ENCODE measurements at regions not wholly inside any gene's neighbourhood (a gene's known extent, or its start where the extent isn't known, plus 50 kb on each side); places are given as distances from the start of the nearest gene placed in this dataset.

DNA sequence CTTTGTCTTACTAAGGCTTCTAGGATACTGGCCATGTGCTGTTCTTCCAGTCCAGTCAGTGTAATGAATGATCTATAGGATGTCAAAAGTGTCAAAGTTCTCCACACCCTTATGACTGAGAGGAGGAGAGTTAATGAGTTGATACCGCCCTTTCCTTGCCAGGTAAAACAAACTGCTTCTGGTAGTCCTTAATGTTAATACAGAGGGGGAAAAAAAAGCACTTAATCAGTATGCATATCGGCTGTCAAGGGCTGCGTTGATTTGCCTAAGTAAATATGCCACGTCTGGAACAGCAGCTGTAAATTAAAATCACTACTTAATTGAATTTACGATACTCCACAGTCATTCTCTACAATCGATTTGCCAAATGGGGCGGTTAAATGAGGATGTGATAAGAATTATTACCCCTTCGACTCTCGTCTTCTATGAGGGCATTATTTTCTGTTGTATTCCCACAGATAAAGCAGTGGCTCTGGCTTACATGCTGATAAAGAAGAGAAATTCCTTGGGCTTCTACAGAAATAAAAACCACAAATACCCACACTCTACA lies 416.0 kb downstream of the KCNH5 start:
- POLR2A ChIA-PET, result no interaction called here
- Mint-ChIP-seq H3K27me3 (no peaks in the 10 kb centered on the region), H3K4me1 (no peaks in the 10 kb centered on the region), H3K27ac (no peak overlapping the region), H3K4me3 (no peak overlapping the region), H3K9me3 (ENCODE audit: insufficient read depth) (peaks cover 4% of the 10 kb centered on the region)
- Histone ChIP-seq H3K9me3 (ENCODE audit: control extremely low read depth in 1 of 3, control insufficient read depth in 2 of 3, insufficient read depth in 1 of 3, low read length in 2 of 3) (no peaks in the 10 kb centered on the region), H3K27me3 (replicated peaks in 1 of 4; ENCODE audit: control extremely low read depth in 1 of 4, control insufficient read depth in 3 of 4, insufficient read depth in 4 of 4, low read length in 3 of 4) (no peaks in the 10 kb centered on the region), H3K79me2 (ENCODE audit: control insufficient read depth, insufficient read depth, low read length) (no peaks in the 10 kb centered on the region), H3K4me2 (replicated peaks; ENCODE audit: low read depth, low read length, poor library complexity, severe bottlenecking) (no peak overlapping the region), H4K20me1 (ENCODE audit: control insufficient read depth, insufficient read depth, low read length, poor library complexity, severe bottlenecking) (no peaks in the 10 kb centered on the region), H3K4me3 (ENCODE audit: control extremely low read depth in 1 of 5, extremely low read depth in 1 of 5, insufficient read depth in 1 of 5, low read depth in 2 of 5, low read length in 4 of 5) (no peak overlapping the region), H3K27ac (ENCODE audit: low read length in 2 of 2) (no peak overlapping the region), H3K4me1 (ENCODE audit: control insufficient read depth in 2 of 2, insufficient read depth in 2 of 2, low read length in 2 of 2) (no peaks in the 10 kb centered on the region), H3K9ac (ENCODE audit: low read length) (no peak overlapping the region), H3K36me3 (replicated peaks in 1 of 2; ENCODE audit: control extremely low read depth in 1 of 2, control insufficient read depth in 1 of 2, extremely low read depth in 1 of 2, insufficient read depth in 2 of 2, low read length in 1 of 2) (no peaks in the 10 kb centered on the region), H2AFZ (ENCODE audit: insufficient read depth, low read depth, low read length, poor library complexity, severe bottlenecking) (no peak overlapping the region)
- no peak for DNase-seq
- TF ChIP-seq, protein P1, sequence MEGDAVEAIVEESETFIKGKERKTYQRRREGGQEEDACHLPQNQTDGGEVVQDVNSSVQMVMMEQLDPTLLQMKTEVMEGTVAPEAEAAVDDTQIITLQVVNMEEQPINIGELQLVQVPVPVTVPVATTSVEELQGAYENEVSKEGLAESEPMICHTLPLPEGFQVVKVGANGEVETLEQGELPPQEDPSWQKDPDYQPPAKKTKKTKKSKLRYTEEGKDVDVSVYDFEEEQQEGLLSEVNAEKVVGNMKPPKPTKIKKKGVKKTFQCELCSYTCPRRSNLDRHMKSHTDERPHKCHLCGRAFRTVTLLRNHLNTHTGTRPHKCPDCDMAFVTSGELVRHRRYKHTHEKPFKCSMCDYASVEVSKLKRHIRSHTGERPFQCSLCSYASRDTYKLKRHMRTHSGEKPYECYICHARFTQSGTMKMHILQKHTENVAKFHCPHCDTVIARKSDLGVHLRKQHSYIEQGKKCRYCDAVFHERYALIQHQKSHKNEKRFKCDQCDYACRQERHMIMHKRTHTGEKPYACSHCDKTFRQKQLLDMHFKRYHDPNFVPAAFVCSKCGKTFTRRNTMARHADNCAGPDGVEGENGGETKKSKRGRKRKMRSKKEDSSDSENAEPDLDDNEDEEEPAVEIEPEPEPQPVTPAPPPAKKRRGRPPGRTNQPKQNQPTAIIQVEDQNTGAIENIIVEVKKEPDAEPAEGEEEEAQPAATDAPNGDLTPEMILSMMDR (IDR thresholded peaks at IDR 0.05), result no peak
- no peak for TF ChIP-seq EZH2 (IDR thresholded peaks at IDR 0.05; ENCODE audit: borderline replicate concordance, insufficient read depth, low read depth, low read length, poor library complexity, severe bottlenecking)
- no peak for ATAC-seq (ENCODE audit: low read depth)
- intact Hi-C loops (cut with micrococcal nuclease), result no loop called here
- no CpG with 5 or more reads among the region's 9 CpGs for WGBS (ENCODE audit: insufficient coverage)
- CTCF ChIA-PET, result no interaction called here

DNA sequence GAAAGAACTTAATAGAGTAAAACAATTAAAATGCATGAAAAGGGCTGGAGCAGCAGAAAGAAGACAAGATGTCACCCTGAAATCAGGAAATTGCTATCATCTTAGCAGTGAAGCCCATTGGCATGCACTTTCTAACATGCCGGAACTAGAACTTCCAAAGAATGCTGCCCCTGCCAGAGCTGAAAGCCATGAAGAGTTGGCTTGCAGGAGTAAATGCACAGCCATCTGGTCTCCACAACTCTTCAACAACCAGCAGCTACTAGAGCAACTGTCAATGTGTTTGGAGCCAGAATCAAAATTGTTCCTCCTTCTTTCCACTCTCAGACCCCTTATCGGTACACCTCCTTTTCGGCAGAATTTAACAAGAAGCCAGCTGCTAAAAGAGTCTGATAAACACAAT lies 414.1 kb downstream of the KCNH5 start:
- no peaks in the 10 kb centered on the region for H3K4me1 ChIP-seq (ENCODE audit: control insufficient read depth in 2 of 2, insufficient read depth in 2 of 2, low read length in 2 of 2)
- H3K27me3 ChIP-seq (replicated peaks in 1 of 4; ENCODE audit: control extremely low read depth in 1 of 4, control insufficient read depth in 3 of 4, insufficient read depth in 4 of 4, low read length in 3 of 4), result no peaks in the 10 kb centered on the region
- H3K4me3 ChIP-seq (ENCODE audit: control extremely low read depth in 1 of 5, extremely low read depth in 1 of 5, insufficient read depth in 1 of 5, low read depth in 2 of 5, low read length in 4 of 5), result no peak overlapping the region
- no peak overlapping the region for H3K4me3 Mint-ChIP-seq
- H3K9me3 Mint-ChIP-seq (ENCODE audit: insufficient read depth), result peaks cover 4% of the 10 kb centered on the region
- no peaks in the 10 kb centered on the region for H3K79me2 ChIP-seq (ENCODE audit: control insufficient read depth, insufficient read depth, low read length)
- H2AFZ ChIP-seq (ENCODE audit: insufficient read depth, low read depth, low read length, poor library complexity, severe bottlenecking), result no peak overlapping the region
- H3K9ac ChIP-seq (ENCODE audit: low read length), result no peak overlapping the region
- H3K27ac Mint-ChIP-seq, result no peak overlapping the region
- no peaks in the 10 kb centered on the region for H4K20me1 ChIP-seq (ENCODE audit: control insufficient read depth, insufficient read depth, low read length, poor library complexity, severe bottlenecking)
- ATAC-seq (ENCODE audit: low read depth) (no peak), DNase-seq (no peak)
- no peak overlapping the region for H3K27ac ChIP-seq (ENCODE audit: low read length in 2 of 2)
- no peaks in the 10 kb centered on the region for H3K27me3 Mint-ChIP-seq
- WGBS (ENCODE audit: insufficient coverage), result 100% methylated on average over 1 of the region's 3 CpGs
- H3K36me3 ChIP-seq (replicated peaks in 1 of 2; ENCODE audit: control extremely low read depth in 1 of 2, control insufficient read depth in 1 of 2, extremely low read depth in 1 of 2, insufficient read depth in 2 of 2, low read length in 1 of 2), result no peaks in the 10 kb centered on the region
- H3K9me3 ChIP-seq (ENCODE audit: control extremely low read depth in 1 of 3, control insufficient read depth in 2 of 3, insufficient read depth in 1 of 3, low read length in 2 of 3), result no peaks in the 10 kb centered on the region
- TF ChIP-seq, protein P1 (IDR thresholded peaks at IDR 0.05), result no peak
- no peak for TF ChIP-seq EZH2 (IDR thresholded peaks at IDR 0.05; ENCODE audit: borderline replicate concordance, insufficient read depth, low read depth, low read length, poor library complexity, severe bottlenecking)
- H3K4me1 Mint-ChIP-seq, result no peaks in the 10 kb centered on the region
- intact Hi-C loops (cut with micrococcal nuclease), result no loop called here
- no peak overlapping the region for H3K4me2 ChIP-seq (replicated peaks; ENCODE audit: low read depth, low read length, poor library complexity, severe bottlenecking)
- POLR2A ChIA-PET, result no interaction called here
- CTCF ChIA-PET, result no interaction called here
